ENCODE measurements at regions not wholly inside any gene's neighbourhood (a gene's known extent, or its start where the extent isn't known, plus 50 kb on each side); places are given as distances from the start of the nearest gene placed in this dataset.

- Histone ChIP-seq H3K9me3 (no peaks in the 10 kb centered on the region), H3K27ac (no peak overlapping the region), H3K36me3 (no peaks in the 10 kb centered on the region), H3K27me3 (no peaks in the 10 kb centered on the region), H3K4me1 (no peaks in the 10 kb centered on the region), H3K4me3 (no peak overlapping the region)
- DNase-seq = no peak
- TF ChIP-seq POLR2A (IDR thresholded peaks at IDR 0.05) (no peak), CTCF (IDR thresholded peaks at IDR 0.05) (no peak)
Observed at GRCh38 chr13:72585254-72585653, 142.2 kb downstream of the MZT1 start.

GRCh38 chr13:72571191-72571590 lies 156.2 kb downstream of the MZT1 start:
- TF ChIP-seq POLR2A (IDR thresholded peaks at IDR 0.05) (no peak), CTCF (IDR thresholded peaks at IDR 0.05) (no peak)
- Histone ChIP-seq H3K36me3 (no peaks in the 10 kb centered on the region), H3K4me3 (no peak overlapping the region), H3K4me1 (no peaks in the 10 kb centered on the region), H3K27ac (no peak overlapping the region), H3K27me3 (no peaks in the 10 kb centered on the region), H3K9me3 (no peaks in the 10 kb centered on the region)
- DNase-seq = no peak

DNA sequence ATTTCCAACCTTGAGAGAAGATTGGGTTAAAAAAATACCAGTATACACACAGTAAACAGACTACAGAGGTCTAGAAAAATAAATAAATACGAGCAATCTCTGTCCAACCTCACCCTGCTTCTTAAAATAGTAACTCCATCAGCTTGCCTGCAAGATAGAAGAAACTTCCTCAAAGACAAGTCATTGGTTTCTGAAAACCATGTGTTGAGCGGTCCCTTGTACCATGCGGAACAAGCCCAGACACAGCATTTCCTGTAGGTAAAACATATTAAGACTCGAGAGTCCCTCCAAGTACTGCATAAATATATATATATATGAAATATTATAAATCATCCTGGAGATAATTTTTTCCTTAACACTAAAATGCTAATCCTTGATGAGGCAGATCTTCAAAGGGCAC lies 157.4 kb downstream of the MZT1 start:
- TF ChIP-seq POLR2A (IDR thresholded peaks at IDR 0.05) (no peak), CTCF (IDR thresholded peaks at IDR 0.05) (no peak)
- Histone ChIP-seq H3K4me3 (no peak overlapping the region), H3K27ac (no peak overlapping the region), H3K36me3 (no peaks in the 10 kb centered on the region), H3K9me3 (no peaks in the 10 kb centered on the region), H3K4me1 (no peaks in the 10 kb centered on the region), H3K27me3 (no peaks in the 10 kb centered on the region)
- DNase-seq = no peak

- no peaks in the 10 kb centered on the region for H3K27me3 ChIP-seq
- no peak overlapping the region for H3K27ac ChIP-seq
- no peak for DNase-seq
- TF ChIP-seq CTCF (IDR thresholded peaks at IDR 0.05) (no peak), POLR2A (IDR thresholded peaks at IDR 0.05) (no peak)
- H3K9me3 ChIP-seq = no peaks in the 10 kb centered on the region
- no peaks in the 10 kb centered on the region for H3K4me1 ChIP-seq
- H3K36me3 ChIP-seq = no peaks in the 10 kb centered on the region
- H3K4me3 ChIP-seq = no peak overlapping the region
Observed at GRCh38 chr13:72567566-72567965, 159.9 kb downstream of the MZT1 start.

GRCh38 chr13:72566526-72566925 lies 160.9 kb downstream of the MZT1 start:
- no peaks in the 10 kb centered on the region for H3K27me3 ChIP-seq
- DNase-seq = no peak
- H3K36me3 ChIP-seq = no peaks in the 10 kb centered on the region
- H3K4me3 ChIP-seq = no peak overlapping the region
- TF ChIP-seq CTCF (IDR thresholded peaks at IDR 0.05) = no peak
- no peak for TF ChIP-seq POLR2A (IDR thresholded peaks at IDR 0.05)
- H3K4me1 ChIP-seq = no peaks in the 10 kb centered on the region
- no peaks in the 10 kb centered on the region for H3K9me3 ChIP-seq
- H3K27ac ChIP-seq = no peak overlapping the region

DNA sequence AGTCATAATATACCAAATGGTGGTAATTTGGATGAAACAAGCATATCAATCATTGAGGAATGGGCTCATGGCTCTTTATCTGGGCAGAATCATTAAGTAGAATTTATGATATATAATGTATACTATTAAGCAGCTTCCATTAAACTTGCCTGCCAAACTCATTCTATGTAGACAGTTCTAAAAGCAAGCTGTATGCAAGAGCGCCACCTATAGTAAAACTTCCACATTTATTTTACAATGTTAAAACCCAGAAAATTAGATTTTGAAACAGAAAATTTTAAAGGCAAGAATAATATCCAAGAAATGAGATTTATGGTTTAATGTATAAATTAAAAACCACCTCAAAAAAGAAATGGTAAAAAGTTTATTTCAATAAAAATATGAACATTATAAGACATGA lies 161.5 kb downstream of the MZT1 start:
- DNase-seq = no peak
- H3K9me3 ChIP-seq = no peaks in the 10 kb centered on the region
- TF ChIP-seq POLR2A (IDR thresholded peaks at IDR 0.05) (no peak), CTCF (IDR thresholded peaks at IDR 0.05) (peak in 4 of 6 experiments; percentile 36 to 52 (median 50))
- no peak overlapping the region for H3K4me3 ChIP-seq
- no peaks in the 10 kb centered on the region for H3K36me3 ChIP-seq
- no peaks in the 10 kb centered on the region for H3K27me3 ChIP-seq
- H3K4me1 ChIP-seq = no peaks in the 10 kb centered on the region
- no peak overlapping the region for H3K27ac ChIP-seq

Data from Peyer's patch (tissue), 4 donors.